Fibroblast of the aortic adventitia (primary cell): ENCODE measurements at regions not wholly inside any gene's neighbourhood (a gene's known extent, or its start where the extent isn't known, plus 50 kb on each side); places are given as distances from the start of the nearest gene placed in this dataset.

ENCODE experiments used
- DNase-seq: peaks from one replicate; pipeline ENCODE4 v3.0.0-alpha.2; 2010; ENCODE audit warnings: low read depth
- H3K4me3 ChIP-seq: 2 replicates; pipeline ENCODE4 v1.5.1; 2011; ENCODE audit warnings: low read depth, mild to moderate bottlenecking, control low read depth, low read length, moderate library complexity
- CTCF ChIP-seq: IDR thresholded peaks from 2 replicates; pipeline ENCODE4 v1.5.1; 2011; ENCODE audit warnings: mild to moderate bottlenecking, low read length, control low read depth, inconsistent platforms; ENCODE audit not compliant: insufficient read depth

GRCh38 chr5:88452820-88453219 lies 184.2 kb upstream of the TMEM161B start:
- DNase-seq: peak; percentile 4
- no peak overlapping the region for H3K4me3 ChIP-seq
- TF ChIP-seq CTCF: no peak

- no peak overlapping the region for H3K4me3 ChIP-seq
- no peak for DNase-seq
- no peak for TF ChIP-seq CTCF
Measured at GRCh38 chr5:88450239-88450638, 181.6 kb upstream of the TMEM161B start.

GRCh38 chr5:88438006-88438405 lies 169.4 kb upstream of the TMEM161B start:
- no peak for TF ChIP-seq CTCF
- DNase-seq: peak; percentile 0
- H3K4me3 ChIP-seq: no peak overlapping the region

- no peak overlapping the region for H3K4me3 ChIP-seq
- no peak for TF ChIP-seq CTCF
- no peak for DNase-seq
Measured at GRCh38 chr5:88436290-88436689, 167.6 kb upstream of the TMEM161B start.

- no peak overlapping the region for H3K4me3 ChIP-seq
- DNase-seq: no peak
- no peak for TF ChIP-seq CTCF
Measured at GRCh38 chr5:88428633-88429032, 160.0 kb upstream of the TMEM161B start.

GRCh38 chr5:88426441-88426840 lies 157.8 kb upstream of the TMEM161B start:
- no peak for TF ChIP-seq CTCF
- DNase-seq: no peak
- no peak overlapping the region for H3K4me3 ChIP-seq

- H3K4me3 ChIP-seq: no peak overlapping the region
- TF ChIP-seq CTCF: no peak
- no peak for DNase-seq
Measured at GRCh38 chr5:88425124-88425523, 156.5 kb upstream of the TMEM161B start.
